GM12873 (cell line): ENCODE measurements at regions not wholly inside any gene's neighbourhood (a gene's known extent, or its start where the extent isn't known, plus 50 kb on each side); places are given as distances from the start of the nearest gene placed in this dataset.

ENCODE experiments used
- CTCF ChIP-seq: IDR thresholded peaks from 2 replicates; pipeline ENCODE4 v1.5.1; 2012; ENCODE audit warnings: low read depth, mild to moderate bottlenecking, moderate library complexity, low read length, control low read depth; ENCODE audit not compliant: insufficient read depth; ENCODE audit errors: missing control alignments

- no peak for TF ChIP-seq CTCF
Observed at GRCh38 chr21:16502273-16502672, 772.5 kb downstream of the USP25 start.

- TF ChIP-seq CTCF: no peak
Observed at GRCh38 chr21:16502897-16503296, 773.1 kb downstream of the USP25 start.

- no peak for TF ChIP-seq CTCF
Observed at GRCh38 chr21:16504281-16504680, 774.5 kb downstream of the USP25 start.

GRCh38 chr21:16504766-16505165 lies 775.0 kb downstream of the USP25 start:
- TF ChIP-seq CTCF: no peak

GRCh38 chr21:16509476-16509875 lies 779.7 kb downstream of the USP25 start:
- TF ChIP-seq CTCF: no peak

- no peak for TF ChIP-seq CTCF
Observed at GRCh38 chr21:16514316-16514715, 784.5 kb downstream of the USP25 start.

- TF ChIP-seq CTCF: no peak
Observed at GRCh38 chr21:16517383-16517782, 787.6 kb downstream of the USP25 start.
